ENCODE measurements at regions not wholly inside any gene's neighbourhood (a gene's known extent, or its start where the extent isn't known, plus 50 kb on each side); places are given as distances from the start of the nearest gene placed in this dataset.

DNA sequence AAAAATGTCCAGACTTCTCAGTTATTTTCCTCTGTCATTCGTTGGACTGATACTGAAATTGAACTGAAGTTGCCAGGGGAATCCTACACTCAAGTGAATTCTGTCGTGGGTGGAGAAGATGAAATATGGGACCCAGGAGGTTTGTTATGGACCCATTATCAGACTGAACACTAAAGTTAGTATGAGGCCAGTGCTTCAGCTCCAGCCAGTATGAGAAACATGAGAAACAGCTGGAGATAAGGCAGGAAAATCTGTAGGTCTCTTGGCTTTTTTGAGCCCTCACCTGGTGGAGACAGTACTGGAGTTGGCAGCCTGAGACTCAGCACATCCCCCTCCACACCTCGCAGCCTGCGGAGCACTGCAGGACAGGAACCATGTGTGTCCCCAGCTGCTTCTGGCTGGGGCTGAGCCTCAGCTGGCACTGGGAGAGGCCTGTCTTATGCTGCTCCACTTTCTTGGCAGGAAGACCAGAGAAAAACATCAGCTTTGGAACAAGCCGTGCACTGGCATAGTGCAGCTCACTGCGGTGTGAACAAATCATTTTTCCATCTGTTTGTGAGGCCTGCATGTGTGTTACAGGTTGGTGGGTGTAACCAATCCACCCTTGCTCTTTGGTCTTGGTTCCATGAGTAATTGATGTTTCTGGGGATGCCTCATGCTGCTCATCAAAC, 641.0 kb downstream of the FGF9 start:
- DNase-seq (ENCODE audit: low spot score) (no peak), ATAC-seq (peak; percentile 35; the same call in 2 of the 3 replicates)
- H3K4me1 Mint-ChIP-seq: peaks cover 7% of the 10 kb centered on the region
- Histone ChIP-seq H4K20me1 (replicated peaks; ENCODE audit: insufficient read depth) (no peaks in the 10 kb centered on the region), H2AFZ (no peak overlapping the region), H3K4me2 (no peak overlapping the region), H3K9me2 (ENCODE audit: insufficient read depth) (peaks cover 5% of the 10 kb centered on the region), H3K27ac (ENCODE audit: low read depth) (no peak overlapping the region), H3K27me3 (ENCODE audit: insufficient read depth) (no peaks in the 10 kb centered on the region), H3K4me3 (no peak overlapping the region), H3K36me3 (ENCODE audit: insufficient read depth) (no peaks in the 10 kb centered on the region; the same call in 1 of the 2 replicates), H3K79me2 (replicated peaks; ENCODE audit: insufficient read depth) (no peaks in the 10 kb centered on the region), H3K4me1 (ENCODE audit: insufficient read depth) (no peaks in the 10 kb centered on the region; the same call in 1 of the 2 replicates), H3F3A (replicated peaks; ENCODE audit: low read depth) (no peaks in the 10 kb centered on the region)
- no peak overlapping the region for H3K27ac Mint-ChIP-seq
- peaks cover 17% of the 10 kb centered on the region; the same call in 2 of the 3 replicates for H3K36me3 Mint-ChIP-seq (ENCODE audit: low read depth)
- H3K9me3 Mint-ChIP-seq: peaks cover 32% of the 10 kb centered on the region
- no peak for TF ChIP-seq ZNF114 (CRISPR knock-in tag; IDR thresholded peaks at IDR 0.05)
- TF ChIP-seq EZH2 (IDR thresholded peaks at IDR 0.05; ENCODE audit: low read depth, unreplicated experiment): no peak
- TF ChIP-seq, protein P1, sequence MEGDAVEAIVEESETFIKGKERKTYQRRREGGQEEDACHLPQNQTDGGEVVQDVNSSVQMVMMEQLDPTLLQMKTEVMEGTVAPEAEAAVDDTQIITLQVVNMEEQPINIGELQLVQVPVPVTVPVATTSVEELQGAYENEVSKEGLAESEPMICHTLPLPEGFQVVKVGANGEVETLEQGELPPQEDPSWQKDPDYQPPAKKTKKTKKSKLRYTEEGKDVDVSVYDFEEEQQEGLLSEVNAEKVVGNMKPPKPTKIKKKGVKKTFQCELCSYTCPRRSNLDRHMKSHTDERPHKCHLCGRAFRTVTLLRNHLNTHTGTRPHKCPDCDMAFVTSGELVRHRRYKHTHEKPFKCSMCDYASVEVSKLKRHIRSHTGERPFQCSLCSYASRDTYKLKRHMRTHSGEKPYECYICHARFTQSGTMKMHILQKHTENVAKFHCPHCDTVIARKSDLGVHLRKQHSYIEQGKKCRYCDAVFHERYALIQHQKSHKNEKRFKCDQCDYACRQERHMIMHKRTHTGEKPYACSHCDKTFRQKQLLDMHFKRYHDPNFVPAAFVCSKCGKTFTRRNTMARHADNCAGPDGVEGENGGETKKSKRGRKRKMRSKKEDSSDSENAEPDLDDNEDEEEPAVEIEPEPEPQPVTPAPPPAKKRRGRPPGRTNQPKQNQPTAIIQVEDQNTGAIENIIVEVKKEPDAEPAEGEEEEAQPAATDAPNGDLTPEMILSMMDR (conservative IDR thresholded peaks at IDR 0.05; ENCODE audit: low read depth in 2 of 2): no peak
- no peak for TF ChIP-seq EZH2phosphoT487 (IDR thresholded peaks at IDR 0.05; ENCODE audit: unreplicated experiment)
- TF ChIP-seq, protein P2, sequence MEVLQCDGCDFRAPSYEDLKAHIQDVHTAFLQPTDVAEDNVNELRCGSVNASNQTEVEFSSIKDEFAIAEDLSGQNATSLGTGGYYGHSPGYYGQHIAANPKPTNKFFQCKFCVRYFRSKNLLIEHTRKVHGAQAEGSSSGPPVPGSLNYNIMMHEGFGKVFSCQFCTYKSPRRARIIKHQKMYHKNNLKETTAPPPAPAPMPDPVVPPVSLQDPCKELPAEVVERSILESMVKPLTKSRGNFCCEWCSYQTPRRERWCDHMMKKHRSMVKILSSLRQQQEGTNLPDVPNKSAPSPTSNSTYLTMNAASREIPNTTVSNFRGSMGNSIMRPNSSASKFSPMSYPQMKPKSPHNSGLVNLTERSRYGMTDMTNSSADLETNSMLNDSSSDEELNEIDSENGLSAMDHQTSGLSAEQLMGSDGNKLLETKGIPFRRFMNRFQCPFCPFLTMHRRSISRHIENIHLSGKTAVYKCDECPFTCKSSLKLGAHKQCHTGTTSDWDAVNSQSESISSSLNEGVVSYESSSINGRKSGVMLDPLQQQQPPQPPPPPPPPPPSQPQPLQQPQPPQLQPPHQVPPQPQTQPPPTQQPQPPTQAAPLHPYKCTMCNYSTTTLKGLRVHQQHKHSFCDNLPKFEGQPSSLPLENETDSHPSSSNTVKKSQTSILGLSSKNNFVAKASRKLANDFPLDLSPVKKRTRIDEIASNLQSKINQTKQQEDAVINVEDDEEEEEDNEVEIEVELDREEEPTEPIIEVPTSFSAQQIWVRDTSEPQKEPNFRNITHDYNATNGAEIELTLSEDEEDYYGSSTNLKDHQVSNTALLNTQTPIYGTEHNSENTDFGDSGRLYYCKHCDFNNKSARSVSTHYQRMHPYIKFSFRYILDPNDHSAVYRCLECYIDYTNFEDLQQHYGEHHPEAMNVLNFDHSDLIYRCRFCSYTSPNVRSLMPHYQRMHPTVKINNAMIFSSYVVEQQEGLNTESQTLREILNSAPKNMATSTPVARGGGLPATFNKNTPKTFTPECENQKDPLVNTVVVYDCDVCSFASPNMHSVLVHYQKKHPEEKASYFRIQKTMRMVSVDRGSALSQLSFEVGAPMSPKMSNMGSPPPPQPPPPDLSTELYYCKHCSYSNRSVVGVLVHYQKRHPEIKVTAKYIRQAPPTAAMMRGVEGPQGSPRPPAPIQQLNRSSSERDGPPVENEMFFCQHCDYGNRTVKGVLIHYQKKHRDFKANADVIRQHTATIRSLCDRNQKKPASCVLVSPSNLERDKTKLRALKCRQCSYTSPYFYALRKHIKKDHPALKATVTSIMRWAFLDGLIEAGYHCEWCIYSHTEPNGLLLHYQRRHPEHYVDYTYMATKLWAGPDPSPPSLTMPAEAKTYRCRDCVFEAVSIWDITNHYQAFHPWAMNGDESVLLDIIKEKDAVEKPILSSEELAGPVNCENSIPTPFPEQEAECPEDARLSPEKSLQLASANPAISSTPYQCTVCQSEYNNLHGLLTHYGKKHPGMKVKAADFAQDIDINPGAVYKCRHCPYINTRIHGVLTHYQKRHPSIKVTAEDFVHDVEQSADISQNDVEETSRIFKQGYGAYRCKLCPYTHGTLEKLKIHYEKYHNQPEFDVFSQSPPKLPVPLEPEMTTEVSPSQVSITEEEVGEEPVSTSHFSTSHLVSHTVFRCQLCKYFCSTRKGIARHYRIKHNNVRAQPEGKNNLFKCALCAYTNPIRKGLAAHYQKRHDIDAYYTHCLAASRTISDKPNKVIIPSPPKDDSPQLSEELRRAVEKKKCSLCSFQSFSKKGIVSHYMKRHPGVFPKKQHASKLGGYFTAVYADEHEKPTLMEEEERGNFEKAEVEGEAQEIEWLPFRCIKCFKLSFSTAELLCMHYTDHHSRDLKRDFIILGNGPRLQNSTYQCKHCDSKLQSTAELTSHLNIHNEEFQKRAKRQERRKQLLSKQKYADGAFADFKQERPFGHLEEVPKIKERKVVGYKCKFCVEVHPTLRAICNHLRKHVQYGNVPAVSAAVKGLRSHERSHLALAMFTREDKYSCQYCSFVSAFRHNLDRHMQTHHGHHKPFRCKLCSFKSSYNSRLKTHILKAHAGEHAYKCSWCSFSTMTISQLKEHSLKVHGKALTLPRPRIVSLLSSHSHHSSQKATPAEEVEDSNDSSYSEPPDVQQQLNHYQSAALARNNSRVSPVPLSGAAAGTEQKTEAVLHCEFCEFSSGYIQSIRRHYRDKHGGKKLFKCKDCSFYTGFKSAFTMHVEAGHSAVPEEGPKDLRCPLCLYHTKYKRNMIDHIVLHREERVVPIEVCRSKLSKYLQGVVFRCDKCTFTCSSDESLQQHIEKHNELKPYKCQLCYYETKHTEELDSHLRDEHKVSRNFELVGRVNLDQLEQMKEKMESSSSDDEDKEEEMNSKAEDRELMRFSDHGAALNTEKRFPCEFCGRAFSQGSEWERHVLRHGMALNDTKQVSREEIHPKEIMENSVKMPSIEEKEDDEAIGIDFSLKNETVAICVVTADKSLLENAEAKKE (CRISPR knock-in tag; IDR thresholded peaks at IDR 0.05): no peak
- no peak for TF ChIP-seq CREB1 (CRISPR knock-in tag; IDR thresholded peaks at IDR 0.05; ENCODE audit: low read depth)
- TF ChIP-seq, protein P3, sequence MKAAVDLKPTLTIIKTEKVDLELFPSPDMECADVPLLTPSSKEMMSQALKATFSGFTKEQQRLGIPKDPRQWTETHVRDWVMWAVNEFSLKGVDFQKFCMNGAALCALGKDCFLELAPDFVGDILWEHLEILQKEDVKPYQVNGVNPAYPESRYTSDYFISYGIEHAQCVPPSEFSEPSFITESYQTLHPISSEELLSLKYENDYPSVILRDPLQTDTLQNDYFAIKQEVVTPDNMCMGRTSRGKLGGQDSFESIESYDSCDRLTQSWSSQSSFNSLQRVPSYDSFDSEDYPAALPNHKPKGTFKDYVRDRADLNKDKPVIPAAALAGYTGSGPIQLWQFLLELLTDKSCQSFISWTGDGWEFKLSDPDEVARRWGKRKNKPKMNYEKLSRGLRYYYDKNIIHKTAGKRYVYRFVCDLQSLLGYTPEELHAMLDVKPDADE (IDR thresholded peaks at IDR 0.05): no peak
- TF ChIP-seq STAT1 (IDR thresholded peaks at IDR 0.05; ENCODE audit: unreplicated experiment): no peak
- TF ChIP-seq NANOG (IDR thresholded peaks at IDR 0.05; ENCODE audit: borderline replicate concordance): no peak
- TF ChIP-seq, protein P4, sequence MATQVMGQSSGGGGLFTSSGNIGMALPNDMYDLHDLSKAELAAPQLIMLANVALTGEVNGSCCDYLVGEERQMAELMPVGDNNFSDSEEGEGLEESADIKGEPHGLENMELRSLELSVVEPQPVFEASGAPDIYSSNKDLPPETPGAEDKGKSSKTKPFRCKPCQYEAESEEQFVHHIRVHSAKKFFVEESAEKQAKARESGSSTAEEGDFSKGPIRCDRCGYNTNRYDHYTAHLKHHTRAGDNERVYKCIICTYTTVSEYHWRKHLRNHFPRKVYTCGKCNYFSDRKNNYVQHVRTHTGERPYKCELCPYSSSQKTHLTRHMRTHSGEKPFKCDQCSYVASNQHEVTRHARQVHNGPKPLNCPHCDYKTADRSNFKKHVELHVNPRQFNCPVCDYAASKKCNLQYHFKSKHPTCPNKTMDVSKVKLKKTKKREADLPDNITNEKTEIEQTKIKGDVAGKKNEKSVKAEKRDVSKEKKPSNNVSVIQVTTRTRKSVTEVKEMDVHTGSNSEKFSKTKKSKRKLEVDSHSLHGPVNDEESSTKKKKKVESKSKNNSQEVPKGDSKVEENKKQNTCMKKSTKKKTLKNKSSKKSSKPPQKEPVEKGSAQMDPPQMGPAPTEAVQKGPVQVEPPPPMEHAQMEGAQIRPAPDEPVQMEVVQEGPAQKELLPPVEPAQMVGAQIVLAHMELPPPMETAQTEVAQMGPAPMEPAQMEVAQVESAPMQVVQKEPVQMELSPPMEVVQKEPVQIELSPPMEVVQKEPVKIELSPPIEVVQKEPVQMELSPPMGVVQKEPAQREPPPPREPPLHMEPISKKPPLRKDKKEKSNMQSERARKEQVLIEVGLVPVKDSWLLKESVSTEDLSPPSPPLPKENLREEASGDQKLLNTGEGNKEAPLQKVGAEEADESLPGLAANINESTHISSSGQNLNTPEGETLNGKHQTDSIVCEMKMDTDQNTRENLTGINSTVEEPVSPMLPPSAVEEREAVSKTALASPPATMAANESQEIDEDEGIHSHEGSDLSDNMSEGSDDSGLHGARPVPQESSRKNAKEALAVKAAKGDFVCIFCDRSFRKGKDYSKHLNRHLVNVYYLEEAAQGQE (IDR thresholded peaks at IDR 0.05; ENCODE audit: unreplicated experiment): no peak
- TF ChIP-seq ZNF331 (CRISPR knock-in tag; IDR thresholded peaks at IDR 0.05; ENCODE audit: low read depth): no peak
- no peak for TF ChIP-seq JUNB (IDR thresholded peaks at IDR 0.05; ENCODE audit: unreplicated experiment)
- TF ChIP-seq POLR2AphosphoS5 (IDR thresholded peaks at IDR 0.05; ENCODE audit: low read depth): no peak
- no peak overlapping the region for H3K4me3 Mint-ChIP-seq
- peaks cover 6% of the 10 kb centered on the region for H3K27me3 Mint-ChIP-seq (ENCODE audit: insufficient read depth, low read depth, poor library complexity)

Measured in GM23338 (cell line).